ENCODE measurements at regions not wholly inside any gene's neighbourhood (a gene's known extent, or its start where the extent isn't known, plus 50 kb on each side); places are given as distances from the start of the nearest gene placed in this dataset. TPM values are rescaled to one million over a fixed set of nuclear protein-coding genes. Genes with fewer than 3 reads are reported as not detected.
"Not testable (repeated sequence)": the region's sequence is repeated elsewhere in the genome, so short reads cannot be mapped to it uniquely, and the experiment has no call there.

- H3K4me3 ChIP-seq, result not testable (repeated sequence)
These were observed 56.7 kb upstream of the TERB2 start for GRCh38 chr15:44899775-44900174.

DNA sequence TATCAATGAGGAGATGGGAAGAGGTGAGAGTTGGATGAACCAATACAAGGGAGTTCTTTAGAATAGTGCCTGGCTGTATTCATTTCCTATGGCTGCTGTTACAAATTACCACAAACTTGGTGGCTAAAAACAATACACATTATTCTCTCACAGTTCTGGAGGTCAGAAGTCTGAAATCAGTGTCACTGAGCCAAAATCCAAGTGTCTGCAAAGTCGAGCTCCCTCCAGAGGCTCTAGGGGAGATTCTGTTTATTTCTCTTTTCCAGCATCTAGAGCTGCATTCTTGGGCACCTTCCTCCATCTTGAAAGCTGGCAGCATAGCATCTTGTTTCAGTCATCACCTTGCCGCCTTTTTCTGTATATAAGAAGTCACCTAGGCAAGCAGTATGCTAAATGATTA lies 55.7 kb upstream of the TERB2 start:
- not testable (repeated sequence) for H3K27me3 ChIP-seq; H3K27ac ChIP-seq; H3K4me2 ChIP-seq; H3K9me3 ChIP-seq (ENCODE audit: low read depth); H3K4me3 ChIP-seq; H3K4me1 ChIP-seq (ENCODE audit: insufficient read depth); H2AFZ ChIP-seq; H3K36me3 ChIP-seq (replicated peaks; ENCODE audit: insufficient read depth, low read depth); DNase-seq (ENCODE audit: low spot score); H3K9me2 ChIP-seq (replicated peaks; ENCODE audit: insufficient read depth); H4K20me1 ChIP-seq (ENCODE audit: insufficient read depth, poor library complexity, severe bottlenecking); H3K79me2 ChIP-seq
- WGBS (ENCODE audit: low lambda C conversion rate, missing lambda C conversion rate), result 71% methylated on average over 2 of the region's 2 CpGs

More at GRCh38 chr15:44899775-44900174, 56.7 kb upstream of the TERB2 start:
- not testable (repeated sequence) for H4K20me1 ChIP-seq (ENCODE audit: insufficient read depth, poor library complexity, severe bottlenecking); H3K27ac ChIP-seq; DNase-seq (ENCODE audit: low spot score); H3K4me2 ChIP-seq; H3K27me3 ChIP-seq; H2AFZ ChIP-seq; H3K9me2 ChIP-seq (replicated peaks; ENCODE audit: insufficient read depth); H3K36me3 ChIP-seq (replicated peaks; ENCODE audit: insufficient read depth, low read depth); H3K79me2 ChIP-seq; H3K9me3 ChIP-seq (ENCODE audit: low read depth); H3K4me1 ChIP-seq (ENCODE audit: insufficient read depth)
- WGBS (ENCODE audit: low lambda C conversion rate, missing lambda C conversion rate), result 84% methylated on average over 2 of the region's 2 CpGs

GRCh38 chr15:44903281-44903680 lies 53.2 kb upstream of the TERB2 start:
- not testable (repeated sequence) for H3K27me3 ChIP-seq; H3K27ac ChIP-seq; H3K4me3 ChIP-seq; H3K9me3 ChIP-seq (ENCODE audit: low read depth); H3K9me2 ChIP-seq (replicated peaks; ENCODE audit: insufficient read depth); H3K36me3 ChIP-seq (replicated peaks; ENCODE audit: insufficient read depth, low read depth); H3K4me2 ChIP-seq; H3K4me1 ChIP-seq (ENCODE audit: insufficient read depth); H4K20me1 ChIP-seq (ENCODE audit: insufficient read depth, poor library complexity, severe bottlenecking); H3K79me2 ChIP-seq; H2AFZ ChIP-seq
- WGBS (ENCODE audit: low lambda C conversion rate, missing lambda C conversion rate), result 74% methylated on average over 1 of the region's 1 CpG
- peak; percentile 10 for DNase-seq (ENCODE audit: low spot score)

DNA sequence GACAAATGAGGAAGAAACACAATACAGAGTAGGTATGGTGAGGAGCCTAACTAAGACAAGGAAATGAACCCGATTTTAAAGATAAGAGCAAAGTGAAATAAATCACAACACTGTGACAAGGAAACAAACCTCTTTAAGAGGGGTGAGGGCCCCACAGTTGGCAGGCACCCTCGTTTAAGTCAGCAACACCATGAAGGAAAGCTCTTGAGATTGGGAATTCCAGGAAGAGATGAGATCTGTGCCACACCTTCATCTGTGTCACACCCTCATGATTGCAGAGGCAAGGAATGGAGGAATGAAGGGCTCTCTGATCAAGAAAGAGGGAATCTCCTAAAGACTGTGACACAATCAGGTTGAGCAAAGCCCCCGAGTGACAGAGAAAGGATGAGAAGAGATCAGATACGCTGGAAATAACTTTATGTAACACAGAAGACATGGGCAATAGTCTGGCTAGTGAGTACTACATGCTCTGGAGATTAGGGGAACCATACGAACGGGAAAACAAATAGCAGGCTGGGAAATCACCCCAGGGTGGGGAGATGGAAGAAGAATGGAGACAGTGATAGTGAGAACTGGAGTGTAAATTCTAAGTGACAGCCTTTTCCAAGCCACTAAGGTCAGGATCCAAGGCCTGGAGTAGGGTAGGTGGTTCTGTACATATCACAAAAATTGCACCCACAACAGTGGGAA lies 51.7 kb upstream of the TERB2 start:
- DNase-seq (ENCODE audit: low spot score); H3K9me3 ChIP-seq (ENCODE audit: low read depth); H3K79me2 ChIP-seq; H3K36me3 ChIP-seq (replicated peaks; ENCODE audit: insufficient read depth, low read depth); H2AFZ ChIP-seq; H3K4me3 ChIP-seq; H3K9me2 ChIP-seq (replicated peaks; ENCODE audit: insufficient read depth); H3K4me2 ChIP-seq; H3K4me1 ChIP-seq (ENCODE audit: insufficient read depth); H4K20me1 ChIP-seq (ENCODE audit: insufficient read depth, poor library complexity, severe bottlenecking); H3K27me3 ChIP-seq: not testable (repeated sequence)
- peak overlapping the region; percentile 71 for H3K27ac ChIP-seq
- 62% methylated on average over 6 of the region's 6 CpGs for WGBS (ENCODE audit: low lambda C conversion rate, missing lambda C conversion rate)

Small RNAs in the stretch of these regions (small RNA-seq; reads per million reads assigned to genes)
- not detected for gene RF00019
- not detected for gene RNU1-119P
